ENCODE measurements at regions not wholly inside any gene's neighbourhood (a gene's known extent, or its start where the extent isn't known, plus 50 kb on each side); places are given as distances from the start of the nearest gene placed in this dataset.

GRCh38 chr18:28390022-28390421 is 213.1 kb upstream of the CDH2 start:
- H3K4me3 ChIP-seq (ENCODE audit: low read length in 3 of 3), result no peak overlapping the region
- no peak overlapping the region for H3K27ac ChIP-seq (ENCODE audit: low read depth in 2 of 2, low read length in 2 of 2)
- FAIRE-seq, result no peak
- no peaks in the 10 kb centered on the region for H3K4me1 ChIP-seq (ENCODE audit: control insufficient read depth in 2 of 3, insufficient read depth in 2 of 3, low read depth in 1 of 3, low read length in 3 of 3)
- DNase-seq, result no peak
- H3K27me3 ChIP-seq (ENCODE audit: control insufficient read depth, insufficient read depth, low read length), result no peaks in the 10 kb centered on the region
- no peak for TF ChIP-seq CTCF (IDR thresholded peaks at IDR 0.05; ENCODE audit: borderline replicate concordance, extremely low read depth, insufficient read depth)
- H3K9ac ChIP-seq (ENCODE audit: low read length in 3 of 3), result no peak overlapping the region
- H3K36me3 ChIP-seq (ENCODE audit: control insufficient read depth in 2 of 3, insufficient read depth in 3 of 3, low read length in 3 of 3), result no peaks in the 10 kb centered on the region
- intact Hi-C loops (cut with DNase I), result no loop called here
- peaks cover 0 to 7% (median 3%) of the 10 kb centered on the region in 3 donors for H3K9me3 ChIP-seq (ENCODE audit: control insufficient read depth in 2 of 3, insufficient read depth in 1 of 3, low read length in 3 of 3)

- no peaks in the 10 kb centered on the region for H3K27me3 ChIP-seq (ENCODE audit: control insufficient read depth, insufficient read depth, low read length)
- no peaks in the 10 kb centered on the region for H3K36me3 ChIP-seq (ENCODE audit: control insufficient read depth in 2 of 3, insufficient read depth in 3 of 3, low read length in 3 of 3)
- intact Hi-C loops (cut with DNase I), result no loop called here
- no peak overlapping the region for H3K9ac ChIP-seq (ENCODE audit: low read length in 3 of 3)
- no peak overlapping the region for H3K27ac ChIP-seq (ENCODE audit: low read depth in 2 of 2, low read length in 2 of 2)
- FAIRE-seq (no peak), DNase-seq (no peak)
- no peak for TF ChIP-seq CTCF (IDR thresholded peaks at IDR 0.05; ENCODE audit: borderline replicate concordance, extremely low read depth, insufficient read depth)
- H3K4me3 ChIP-seq (ENCODE audit: low read length in 3 of 3), result no peak overlapping the region
- H3K4me1 ChIP-seq (ENCODE audit: control insufficient read depth in 2 of 3, insufficient read depth in 2 of 3, low read depth in 1 of 3, low read length in 3 of 3), result no peaks in the 10 kb centered on the region
- H3K9me3 ChIP-seq (ENCODE audit: control insufficient read depth in 2 of 3, insufficient read depth in 1 of 3, low read length in 3 of 3), result no peaks in the 10 kb centered on the region
These were observed 205.4 kb upstream of the CDH2 start for GRCh38 chr18:28382215-28382879.

GRCh38 chr18:28372186-28372585 is 195.3 kb upstream of the CDH2 start:
- H3K4me3 ChIP-seq (ENCODE audit: low read length in 3 of 3), result no peak overlapping the region
- FAIRE-seq (no peak), DNase-seq (no peak)
- peaks cover 0 to 4% (median 0%) of the 10 kb centered on the region in 3 donors for H3K4me1 ChIP-seq (ENCODE audit: control insufficient read depth in 2 of 3, insufficient read depth in 2 of 3, low read depth in 1 of 3, low read length in 3 of 3)
- TF ChIP-seq CTCF (IDR thresholded peaks at IDR 0.05; ENCODE audit: borderline replicate concordance, extremely low read depth, insufficient read depth), result no peak
- no peaks in the 10 kb centered on the region for H3K9me3 ChIP-seq (ENCODE audit: control insufficient read depth in 2 of 3, insufficient read depth in 1 of 3, low read length in 3 of 3)
- intact Hi-C loops (cut with DNase I), result no loop called here
- no peak overlapping the region for H3K9ac ChIP-seq (ENCODE audit: low read length in 3 of 3)
- no peak overlapping the region for H3K27ac ChIP-seq (ENCODE audit: low read depth in 2 of 2, low read length in 2 of 2)
- no peaks in the 10 kb centered on the region for H3K27me3 ChIP-seq (ENCODE audit: control insufficient read depth, insufficient read depth, low read length)
- H3K36me3 ChIP-seq (ENCODE audit: control insufficient read depth in 2 of 3, insufficient read depth in 3 of 3, low read length in 3 of 3), result no peaks in the 10 kb centered on the region

GRCh38 chr18:28366676-28367075 is 189.7 kb upstream of the CDH2 start:
- H3K4me1 ChIP-seq (ENCODE audit: control insufficient read depth in 2 of 3, insufficient read depth in 2 of 3, low read depth in 1 of 3, low read length in 3 of 3), result no peaks in the 10 kb centered on the region
- H3K9ac ChIP-seq (ENCODE audit: low read length in 3 of 3), result no peak overlapping the region
- FAIRE-seq (no peak), DNase-seq (no peak)
- H3K36me3 ChIP-seq (ENCODE audit: control insufficient read depth in 2 of 3, insufficient read depth in 3 of 3, low read length in 3 of 3), result no peaks in the 10 kb centered on the region
- no peaks in the 10 kb centered on the region for H3K9me3 ChIP-seq (ENCODE audit: control insufficient read depth in 2 of 3, insufficient read depth in 1 of 3, low read length in 3 of 3)
- intact Hi-C loops (cut with DNase I), result no loop called here
- H3K27ac ChIP-seq (ENCODE audit: low read depth in 2 of 2, low read length in 2 of 2), result no peak overlapping the region
- no peak overlapping the region for H3K4me3 ChIP-seq (ENCODE audit: low read length in 3 of 3)
- no peaks in the 10 kb centered on the region for H3K27me3 ChIP-seq (ENCODE audit: control insufficient read depth, insufficient read depth, low read length)
- no peak for TF ChIP-seq CTCF (IDR thresholded peaks at IDR 0.05; ENCODE audit: borderline replicate concordance, extremely low read depth, insufficient read depth)
